ENCODE measurements at regions not wholly inside any gene's neighbourhood (a gene's known extent, or its start where the extent isn't known, plus 50 kb on each side); places are given as distances from the start of the nearest gene placed in this dataset.

- H3K4me1 ChIP-seq (ENCODE audit: control insufficient read depth, insufficient read depth, low read depth, low read length), result peaks cover 2% of the 10 kb centered on the region
- H3K4ac ChIP-seq (ENCODE audit: low read depth in 1 of 2, low read length in 2 of 2), result no peak overlapping the region
- H2BK15ac ChIP-seq (ENCODE audit: low read depth, poor library complexity, severe bottlenecking), result no peak overlapping the region
- no peak overlapping the region for H3K9ac ChIP-seq (ENCODE audit: low read length)
- no peak overlapping the region for H2BK12ac ChIP-seq (ENCODE audit: low read length in 2 of 2)
- H3K4me2 ChIP-seq (ENCODE audit: low read length, poor library complexity, severe bottlenecking), result no peak overlapping the region
- no peak overlapping the region for H3K23ac ChIP-seq (ENCODE audit: low read length in 2 of 2)
- H3K14ac ChIP-seq (ENCODE audit: low read length in 2 of 2), result no peak overlapping the region
- H3K27me3 ChIP-seq (ENCODE audit: control insufficient read depth in 1 of 2, insufficient read depth in 1 of 2, low read length in 2 of 2), result no peaks in the 10 kb centered on the region
- no peak overlapping the region for H4K8ac ChIP-seq (ENCODE audit: low read length)
- DNase-seq, result no peak
- no peak overlapping the region for H3K4me3 ChIP-seq (ENCODE audit: insufficient read depth in 1 of 2, low read depth in 1 of 2, low read length in 2 of 2)
- H2AFZ ChIP-seq (ENCODE audit: low read depth, low read length), result no peak overlapping the region
- no peaks in the 10 kb centered on the region for H3K36me3 ChIP-seq (ENCODE audit: control insufficient read depth in 1 of 2, insufficient read depth in 2 of 2, low read depth in 1 of 2, low read length in 2 of 2)
- H4K91ac ChIP-seq (ENCODE audit: low read length), result no peak overlapping the region
- WGBS, result 87% methylated on average over 4 of the region's 4 CpGs
- H2BK120ac ChIP-seq (ENCODE audit: low read depth, low read length), result no peak overlapping the region
- no peak overlapping the region for H3K18ac ChIP-seq (ENCODE audit: low read depth in 1 of 2, low read length in 2 of 2)
- peak overlapping the region; percentile 10 for H2AK5ac ChIP-seq (ENCODE audit: low read length, severe bottlenecking)
- no peak overlapping the region for H2BK5ac ChIP-seq (ENCODE audit: low read depth, low read length, poor library complexity, severe bottlenecking)
- H3K9me3 ChIP-seq (ENCODE audit: control insufficient read depth, low read length), result no peaks in the 10 kb centered on the region
- H3K27ac ChIP-seq (ENCODE audit: low read length, poor library complexity, severe bottlenecking), result no peak overlapping the region
- no peaks in the 10 kb centered on the region for H3K79me1 ChIP-seq (replicated peaks; ENCODE audit: low read length, poor library complexity, severe bottlenecking)
Observed at GRCh38 chr21:28250946-28251345, 741.7 kb downstream of the LTN1 start.

GRCh38 chr21:28247454-28248020, 745.1 kb downstream of the LTN1 start:
- Histone ChIP-seq H3K4me2 (ENCODE audit: low read length, poor library complexity, severe bottlenecking) (no peak overlapping the region), H3K4me1 (ENCODE audit: control insufficient read depth, insufficient read depth, low read depth, low read length) (no peaks in the 10 kb centered on the region), H3K23ac (ENCODE audit: low read length in 2 of 2) (no peak overlapping the region), H3K79me1 (replicated peaks; ENCODE audit: low read length, poor library complexity, severe bottlenecking) (no peaks in the 10 kb centered on the region), H4K91ac (ENCODE audit: low read length) (no peak overlapping the region), H3K14ac (ENCODE audit: low read length in 2 of 2) (no peak overlapping the region), H4K8ac (ENCODE audit: low read length) (no peak overlapping the region), H3K9me3 (ENCODE audit: control insufficient read depth, low read length) (no peaks in the 10 kb centered on the region), H2BK12ac (ENCODE audit: low read length in 2 of 2) (no peak overlapping the region), H3K18ac (ENCODE audit: low read depth in 1 of 2, low read length in 2 of 2) (no peak overlapping the region), H3K27me3 (ENCODE audit: control insufficient read depth in 1 of 2, insufficient read depth in 1 of 2, low read length in 2 of 2) (no peaks in the 10 kb centered on the region), H2BK5ac (ENCODE audit: low read depth, low read length, poor library complexity, severe bottlenecking) (no peak overlapping the region), H2BK120ac (ENCODE audit: low read depth, low read length) (no peak overlapping the region), H2BK15ac (ENCODE audit: low read depth, poor library complexity, severe bottlenecking) (no peak overlapping the region), H3K9ac (ENCODE audit: low read length) (no peak overlapping the region), H2AFZ (ENCODE audit: low read depth, low read length) (no peak overlapping the region), H2AK5ac (ENCODE audit: low read length, severe bottlenecking) (no peak overlapping the region), H3K4me3 (ENCODE audit: insufficient read depth in 1 of 2, low read depth in 1 of 2, low read length in 2 of 2) (no peak overlapping the region), H3K27ac (ENCODE audit: low read length, poor library complexity, severe bottlenecking) (no peak overlapping the region), H3K4ac (ENCODE audit: low read depth in 1 of 2, low read length in 2 of 2) (no peak overlapping the region), H3K36me3 (ENCODE audit: control insufficient read depth in 1 of 2, insufficient read depth in 2 of 2, low read depth in 1 of 2, low read length in 2 of 2) (no peaks in the 10 kb centered on the region)
- DNase-seq, result no peak
- 97% methylated on average over 3 of the region's 4 CpGs for WGBS

- no peak overlapping the region for H2AK5ac ChIP-seq (ENCODE audit: low read length, severe bottlenecking)
- H3K23ac ChIP-seq (ENCODE audit: low read length in 2 of 2), result no peak overlapping the region
- H3K27me3 ChIP-seq (ENCODE audit: control insufficient read depth in 1 of 2, insufficient read depth in 1 of 2, low read length in 2 of 2), result no peaks in the 10 kb centered on the region
- H2BK15ac ChIP-seq (ENCODE audit: low read depth, poor library complexity, severe bottlenecking), result no peak overlapping the region
- peak overlapping the region in 1 of 2 experiments; percentile 32 for H3K14ac ChIP-seq (ENCODE audit: low read length in 2 of 2)
- no peaks in the 10 kb centered on the region for H3K4me1 ChIP-seq (ENCODE audit: control insufficient read depth, insufficient read depth, low read depth, low read length)
- H3K27ac ChIP-seq (ENCODE audit: low read length, poor library complexity, severe bottlenecking), result no peak overlapping the region
- no peaks in the 10 kb centered on the region for H3K9me3 ChIP-seq (ENCODE audit: control insufficient read depth, low read length)
- H2BK12ac ChIP-seq (ENCODE audit: low read length in 2 of 2), result peak overlapping the region in 1 of 2 experiments; percentile 78
- no peaks in the 10 kb centered on the region for H3K79me1 ChIP-seq (replicated peaks; ENCODE audit: low read length, poor library complexity, severe bottlenecking)
- no peak overlapping the region for H3K4me3 ChIP-seq (ENCODE audit: insufficient read depth in 1 of 2, low read depth in 1 of 2, low read length in 2 of 2)
- DNase-seq, result no peak
- no peak overlapping the region for H2AFZ ChIP-seq (ENCODE audit: low read depth, low read length)
- H3K18ac ChIP-seq (ENCODE audit: low read depth in 1 of 2, low read length in 2 of 2), result no peak overlapping the region
- no peaks in the 10 kb centered on the region for H3K36me3 ChIP-seq (ENCODE audit: control insufficient read depth in 1 of 2, insufficient read depth in 2 of 2, low read depth in 1 of 2, low read length in 2 of 2)
- no peak overlapping the region for H4K91ac ChIP-seq (ENCODE audit: low read length)
- WGBS, result 58% methylated on average over 2 of the region's 2 CpGs
- no peak overlapping the region for H3K4ac ChIP-seq (ENCODE audit: low read depth in 1 of 2, low read length in 2 of 2)
- no peak overlapping the region for H2BK5ac ChIP-seq (ENCODE audit: low read depth, low read length, poor library complexity, severe bottlenecking)
- no peak overlapping the region for H3K9ac ChIP-seq (ENCODE audit: low read length)
- H2BK120ac ChIP-seq (ENCODE audit: low read depth, low read length), result no peak overlapping the region
- no peak overlapping the region for H4K8ac ChIP-seq (ENCODE audit: low read length)
- H3K4me2 ChIP-seq (ENCODE audit: low read length, poor library complexity, severe bottlenecking), result no peak overlapping the region
Observed at GRCh38 chr21:28240586-28240985, 752.1 kb downstream of the LTN1 start.

DNA sequence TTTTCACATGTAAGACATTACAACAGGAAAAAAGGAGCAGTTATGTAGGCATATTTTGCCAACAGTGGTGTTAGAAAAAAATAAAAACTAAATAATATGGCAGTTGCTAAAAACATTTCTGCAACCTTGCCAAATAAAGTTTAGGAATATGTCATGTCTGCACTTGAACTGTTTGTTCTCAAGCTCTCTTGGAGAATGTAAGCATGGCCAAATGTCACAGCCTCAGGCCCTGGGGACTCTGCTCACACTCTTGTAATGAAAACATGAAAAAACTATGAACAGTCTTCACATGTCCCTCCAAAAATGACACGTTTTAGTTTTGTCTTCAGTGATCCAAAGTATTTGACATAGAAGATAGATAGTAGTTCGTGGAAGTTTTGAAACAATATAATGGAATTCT, 753.3 kb downstream of the LTN1 start:
- Histone ChIP-seq H3K23ac (ENCODE audit: low read length in 2 of 2) (no peak overlapping the region), H2BK15ac (ENCODE audit: low read depth, poor library complexity, severe bottlenecking) (no peak overlapping the region), H4K91ac (ENCODE audit: low read length) (no peak overlapping the region), H2BK12ac (ENCODE audit: low read length in 2 of 2) (no peak overlapping the region), H3K14ac (ENCODE audit: low read length in 2 of 2) (no peak overlapping the region), H3K4ac (ENCODE audit: low read depth in 1 of 2, low read length in 2 of 2) (no peak overlapping the region), H2AFZ (ENCODE audit: low read depth, low read length) (no peak overlapping the region), H3K4me3 (ENCODE audit: insufficient read depth in 1 of 2, low read depth in 1 of 2, low read length in 2 of 2) (no peak overlapping the region), H3K18ac (ENCODE audit: low read depth in 1 of 2, low read length in 2 of 2) (no peak overlapping the region), H3K9me3 (ENCODE audit: control insufficient read depth, low read length) (no peaks in the 10 kb centered on the region), H3K27ac (ENCODE audit: low read length, poor library complexity, severe bottlenecking) (no peak overlapping the region), H2BK5ac (ENCODE audit: low read depth, low read length, poor library complexity, severe bottlenecking) (no peak overlapping the region), H2AK5ac (ENCODE audit: low read length, severe bottlenecking) (no peak overlapping the region), H3K9ac (ENCODE audit: low read length) (no peak overlapping the region), H3K4me1 (ENCODE audit: control insufficient read depth, insufficient read depth, low read depth, low read length) (no peaks in the 10 kb centered on the region), H2BK120ac (ENCODE audit: low read depth, low read length) (no peak overlapping the region), H3K36me3 (ENCODE audit: control insufficient read depth in 1 of 2, insufficient read depth in 2 of 2, low read depth in 1 of 2, low read length in 2 of 2) (no peaks in the 10 kb centered on the region), H3K4me2 (ENCODE audit: low read length, poor library complexity, severe bottlenecking) (no peak overlapping the region), H4K8ac (ENCODE audit: low read length) (no peak overlapping the region), H3K79me1 (replicated peaks; ENCODE audit: low read length, poor library complexity, severe bottlenecking) (no peaks in the 10 kb centered on the region), H3K27me3 (ENCODE audit: control insufficient read depth in 1 of 2, insufficient read depth in 1 of 2, low read length in 2 of 2) (no peaks in the 10 kb centered on the region)
- WGBS, result 47% methylated on average over 2 of the region's 2 CpGs
- DNase-seq, result peak; percentile 27
